ENCODE measurements at regions not wholly inside any gene's neighbourhood (a gene's known extent, or its start where the extent isn't known, plus 50 kb on each side); places are given as distances from the start of the nearest gene placed in this dataset.
A peak's percentile ranks its signal among the peaks of the same experiment; 100 is the strongest.

GRCh38 chr14:61110316-61111082 lies 129.5 kb downstream of the SLC38A6 start:
- no CpG with 5 or more reads among the region's 9 CpGs for WGBS (ENCODE audit: extremely low coverage, insufficient coverage, insufficient read length)
- H3K79me1 ChIP-seq (ENCODE audit: low read length), result no peaks in the 10 kb centered on the region
- no peak overlapping the region for H3K4me2 ChIP-seq (ENCODE audit: low read length)
- no peak overlapping the region for H3K14ac ChIP-seq (ENCODE audit: low read length)
- H3K27ac ChIP-seq (ENCODE audit: low read depth, low read length), result no peak overlapping the region
- H3K27me3 ChIP-seq (ENCODE audit: insufficient read depth, low read length), result no peaks in the 10 kb centered on the region
- H4K12ac ChIP-seq (ENCODE audit: low read depth, low read length), result no peak overlapping the region
- no peak overlapping the region for H3K18ac ChIP-seq (ENCODE audit: low read length)
- no peak overlapping the region for H3K23ac ChIP-seq (ENCODE audit: low read length)
- no peak for DNase-seq
- no peak overlapping the region for H2BK120ac ChIP-seq (ENCODE audit: insufficient read depth, low read length, poor library complexity)
- no peak overlapping the region for H4K8ac ChIP-seq (ENCODE audit: low read depth, low read length)
- H2AK5ac ChIP-seq (ENCODE audit: low read length), result no peak overlapping the region
- H2AFZ ChIP-seq (ENCODE audit: insufficient read depth, low read length, poor library complexity), result no peak overlapping the region
- no peaks in the 10 kb centered on the region for H3K79me2 ChIP-seq (ENCODE audit: control insufficient read depth, insufficient read depth, low read length, poor library complexity)
- no peak overlapping the region for H3K4me3 ChIP-seq (ENCODE audit: low read depth, low read length)
- no peak overlapping the region for H3K4ac ChIP-seq (ENCODE audit: low read depth, low read length)
- H2BK12ac ChIP-seq (ENCODE audit: low read length), result no peak overlapping the region
- peaks cover 0 to 3% of the 10 kb centered on the region in 2 experiments for H3K36me3 ChIP-seq (ENCODE audit: control insufficient read depth in 1 of 2, insufficient read depth in 2 of 2, low read length in 2 of 2)
- H4K91ac ChIP-seq (ENCODE audit: low read depth, low read length), result no peak overlapping the region
- no peak overlapping the region for H3K9ac ChIP-seq (ENCODE audit: low read length)
- H3K9me3 ChIP-seq (ENCODE audit: insufficient read depth, low read depth, low read length), result peaks cover 6% of the 10 kb centered on the region
- H3K4me1 ChIP-seq (ENCODE audit: control insufficient read depth in 1 of 2, insufficient read depth in 2 of 2, low read length in 2 of 2), result no peaks in the 10 kb centered on the region
- H2BK5ac ChIP-seq (ENCODE audit: low read depth, low read length, poor library complexity), result no peak overlapping the region

GRCh38 chr14:61109288-61109687 lies 128.2 kb downstream of the SLC38A6 start:
- DNase-seq, result peak; percentile 28 to 43
- no peak overlapping the region for H2BK5ac ChIP-seq (ENCODE audit: low read depth, low read length, poor library complexity)
- H3K79me2 ChIP-seq (ENCODE audit: control insufficient read depth, insufficient read depth, low read length, poor library complexity), result no peaks in the 10 kb centered on the region
- no peak overlapping the region for H3K4me3 ChIP-seq (ENCODE audit: low read depth, low read length)
- no peak overlapping the region for H3K27ac ChIP-seq (ENCODE audit: low read depth, low read length)
- H3K18ac ChIP-seq (ENCODE audit: low read length), result no peak overlapping the region
- WGBS (ENCODE audit: extremely low coverage, insufficient coverage, insufficient read length), result no CpG with 5 or more reads among the region's 3 CpGs
- H3K79me1 ChIP-seq (ENCODE audit: low read length), result peaks cover 3% of the 10 kb centered on the region
- peaks cover 0 to 2% of the 10 kb centered on the region in 2 experiments for H3K36me3 ChIP-seq (ENCODE audit: control insufficient read depth in 1 of 2, insufficient read depth in 2 of 2, low read length in 2 of 2)
- no peak overlapping the region for H3K9ac ChIP-seq (ENCODE audit: low read length)
- no peak overlapping the region for H2AK5ac ChIP-seq (ENCODE audit: low read length)
- no peak overlapping the region for H4K8ac ChIP-seq (ENCODE audit: low read depth, low read length)
- no peaks in the 10 kb centered on the region for H3K27me3 ChIP-seq (ENCODE audit: insufficient read depth, low read length)
- H3K4me1 ChIP-seq (ENCODE audit: control insufficient read depth in 1 of 2, insufficient read depth in 2 of 2, low read length in 2 of 2), result peaks cover 3 to 4% of the 10 kb centered on the region in 2 experiments
- no peak overlapping the region for H3K4ac ChIP-seq (ENCODE audit: low read depth, low read length)
- no peak overlapping the region for H3K23ac ChIP-seq (ENCODE audit: low read length)
- H3K14ac ChIP-seq (ENCODE audit: low read length), result no peak overlapping the region
- no peak overlapping the region for H2BK120ac ChIP-seq (ENCODE audit: insufficient read depth, low read length, poor library complexity)
- no peak overlapping the region for H2BK12ac ChIP-seq (ENCODE audit: low read length)
- no peak overlapping the region for H4K91ac ChIP-seq (ENCODE audit: low read depth, low read length)
- no peak overlapping the region for H3K4me2 ChIP-seq (ENCODE audit: low read length)
- H4K12ac ChIP-seq (ENCODE audit: low read depth, low read length), result no peak overlapping the region
- no peak overlapping the region for H2AFZ ChIP-seq (ENCODE audit: insufficient read depth, low read length, poor library complexity)
- peaks cover 5% of the 10 kb centered on the region for H3K9me3 ChIP-seq (ENCODE audit: insufficient read depth, low read depth, low read length)

- H3K27ac ChIP-seq (ENCODE audit: low read depth, low read length), result no peak overlapping the region
- peaks cover 8% of the 10 kb centered on the region for H3K79me1 ChIP-seq (ENCODE audit: low read length)
- no peak overlapping the region for H3K4me3 ChIP-seq (ENCODE audit: low read depth, low read length)
- H3K9ac ChIP-seq (ENCODE audit: low read length), result no peak overlapping the region
- peaks cover under 1% of the 10 kb centered on the region for H3K9me3 ChIP-seq (ENCODE audit: insufficient read depth, low read depth, low read length)
- H2AFZ ChIP-seq (ENCODE audit: insufficient read depth, low read length, poor library complexity), result no peak overlapping the region
- H3K23ac ChIP-seq (ENCODE audit: low read length), result no peak overlapping the region
- peaks cover 8% of the 10 kb centered on the region in 2 experiments for H3K4me1 ChIP-seq (ENCODE audit: control insufficient read depth in 1 of 2, insufficient read depth in 2 of 2, low read length in 2 of 2)
- H3K18ac ChIP-seq (ENCODE audit: low read length), result no peak overlapping the region
- H2BK120ac ChIP-seq (ENCODE audit: insufficient read depth, low read length, poor library complexity), result no peak overlapping the region
- WGBS (ENCODE audit: extremely low coverage, insufficient coverage, insufficient read length), result no CpG with 5 or more reads among the region's 10 CpGs
- H3K4me2 ChIP-seq (ENCODE audit: low read length), result no peak overlapping the region
- no peak overlapping the region for H4K12ac ChIP-seq (ENCODE audit: low read depth, low read length)
- H2BK5ac ChIP-seq (ENCODE audit: low read depth, low read length, poor library complexity), result no peak overlapping the region
- H2AK5ac ChIP-seq (ENCODE audit: low read length), result no peak overlapping the region
- no peaks in the 10 kb centered on the region for H3K27me3 ChIP-seq (ENCODE audit: insufficient read depth, low read length)
- no peak overlapping the region for H3K14ac ChIP-seq (ENCODE audit: low read length)
- H3K4ac ChIP-seq (ENCODE audit: low read depth, low read length), result no peak overlapping the region
- H3K36me3 ChIP-seq (ENCODE audit: control insufficient read depth in 1 of 2, insufficient read depth in 2 of 2, low read length in 2 of 2), result no peaks in the 10 kb centered on the region
- no peak overlapping the region for H4K91ac ChIP-seq (ENCODE audit: low read depth, low read length)
- no peak for DNase-seq
- H2BK12ac ChIP-seq (ENCODE audit: low read length), result no peak overlapping the region
- H3K79me2 ChIP-seq (ENCODE audit: control insufficient read depth, insufficient read depth, low read length, poor library complexity), result no peaks in the 10 kb centered on the region
- H4K8ac ChIP-seq (ENCODE audit: low read depth, low read length), result no peak overlapping the region
Measured at GRCh38 chr14:61108496-61109141, 127.6 kb downstream of the SLC38A6 start.

GRCh38 chr14:61107869-61108493 lies 126.9 kb downstream of the SLC38A6 start:
- no peak overlapping the region for H3K27ac ChIP-seq (ENCODE audit: low read depth, low read length)
- no peak overlapping the region for H3K4ac ChIP-seq (ENCODE audit: low read depth, low read length)
- no peaks in the 10 kb centered on the region for H3K27me3 ChIP-seq (ENCODE audit: insufficient read depth, low read length)
- no peak overlapping the region for H2AK5ac ChIP-seq (ENCODE audit: low read length)
- no peak overlapping the region for H2BK12ac ChIP-seq (ENCODE audit: low read length)
- no peak overlapping the region for H4K8ac ChIP-seq (ENCODE audit: low read depth, low read length)
- H2BK5ac ChIP-seq (ENCODE audit: low read depth, low read length, poor library complexity), result no peak overlapping the region
- no CpG with 5 or more reads among the region's 6 CpGs for WGBS (ENCODE audit: extremely low coverage, insufficient coverage, insufficient read length)
- no peak overlapping the region for H3K18ac ChIP-seq (ENCODE audit: low read length)
- no peak overlapping the region for H3K23ac ChIP-seq (ENCODE audit: low read length)
- no peak overlapping the region for H2AFZ ChIP-seq (ENCODE audit: insufficient read depth, low read length, poor library complexity)
- no peak overlapping the region for H3K14ac ChIP-seq (ENCODE audit: low read length)
- H3K79me1 ChIP-seq (ENCODE audit: low read length), result peaks cover 11% of the 10 kb centered on the region
- H2BK120ac ChIP-seq (ENCODE audit: insufficient read depth, low read length, poor library complexity), result no peak overlapping the region
- H3K4me3 ChIP-seq (ENCODE audit: low read depth, low read length), result no peak overlapping the region
- DNase-seq, result peak in 1 of 2 donors; percentile 6
- H3K36me3 ChIP-seq (ENCODE audit: control insufficient read depth in 1 of 2, insufficient read depth in 2 of 2, low read length in 2 of 2), result no peaks in the 10 kb centered on the region
- no peaks in the 10 kb centered on the region for H3K79me2 ChIP-seq (ENCODE audit: control insufficient read depth, insufficient read depth, low read length, poor library complexity)
- no peak overlapping the region for H3K4me2 ChIP-seq (ENCODE audit: low read length)
- peaks cover 14 to 15% of the 10 kb centered on the region in 2 experiments for H3K4me1 ChIP-seq (ENCODE audit: control insufficient read depth in 1 of 2, insufficient read depth in 2 of 2, low read length in 2 of 2)
- H4K91ac ChIP-seq (ENCODE audit: low read depth, low read length), result no peak overlapping the region
- H4K12ac ChIP-seq (ENCODE audit: low read depth, low read length), result no peak overlapping the region
- no peaks in the 10 kb centered on the region for H3K9me3 ChIP-seq (ENCODE audit: insufficient read depth, low read depth, low read length)
- no peak overlapping the region for H3K9ac ChIP-seq (ENCODE audit: low read length)

Measured in trophoblast cell (in vitro differentiated cells and primary cell).